ENCODE measurements at regions not wholly inside any gene's neighbourhood (a gene's known extent, or its start where the extent isn't known, plus 50 kb on each side); places are given as distances from the start of the nearest gene placed in this dataset.
"Not testable (repeated sequence)": the region's sequence is repeated elsewhere in the genome, so short reads cannot be mapped to it uniquely, and the experiment has no call there.

GRCh38 chr7:130789436-130789835, 55.4 kb upstream of the KLF14 start:
- DNase-seq (ENCODE audit: low spot score), result no peak

- DNase-seq (ENCODE audit: low spot score), result peak; percentile 78
Measured at GRCh38 chr7:130791746-130792145, 57.7 kb upstream of the KLF14 start.

- DNase-seq (ENCODE audit: low spot score), result peak; percentile 51
Measured at GRCh38 chr7:130793855-130794618, 60.0 kb upstream of the KLF14 start.

- DNase-seq (ENCODE audit: low spot score), result no peak
Measured at GRCh38 chr7:130794619-130794922, 60.6 kb upstream of the KLF14 start.

GRCh38 chr7:130796425-130796824, 62.4 kb upstream of the KLF14 start:
- DNase-seq (ENCODE audit: low spot score), result not testable (repeated sequence)

GRCh38 chr7:130803127-130803526, 69.1 kb upstream of the KLF14 start:
- DNase-seq (ENCODE audit: low spot score), result no peak

GRCh38 chr7:130804220-130804619, 70.2 kb upstream of the KLF14 start:
- no peak for DNase-seq (ENCODE audit: low spot score)

GRCh38 chr7:130812819-130813218, 78.8 kb upstream of the KLF14 start:
- DNase-seq (ENCODE audit: low spot score), result not testable (repeated sequence)

GRCh38 chr7:130814778-130815335, 80.8 kb upstream of the KLF14 start:
- DNase-seq (ENCODE audit: low spot score), result no peak

GRCh38 chr7:130818056-130818455, 84.0 kb upstream of the KLF14 start:
- no peak for DNase-seq (ENCODE audit: low spot score)

- no peak for DNase-seq (ENCODE audit: low spot score)
Measured at GRCh38 chr7:130821864-130822263, 87.9 kb upstream of the KLF14 start.

GRCh38 chr7:130822642-130823041, 88.6 kb upstream of the KLF14 start:
- no peak for DNase-seq (ENCODE audit: low spot score)

GRCh38 chr7:130823060-130823459, 89.1 kb upstream of the KLF14 start:
- no peak for DNase-seq (ENCODE audit: low spot score)

GRCh38 chr7:130825819-130826218, 91.8 kb upstream of the KLF14 start:
- no peak for DNase-seq (ENCODE audit: low spot score)

- DNase-seq (ENCODE audit: low spot score), result no peak
Measured at GRCh38 chr7:130829415-130829814, 95.4 kb upstream of the KLF14 start.

GRCh38 chr7:130831322-130831721, 97.3 kb upstream of the KLF14 start:
- DNase-seq (ENCODE audit: low spot score), result no peak

- peak; percentile 37 for DNase-seq (ENCODE audit: low spot score)
Measured at GRCh38 chr7:130831817-130832481, 97.9 kb upstream of the KLF14 start.

GRCh38 chr7:130838738-130839137, 104.7 kb upstream of the KLF14 start:
- no peak for DNase-seq (ENCODE audit: low spot score)

GRCh38 chr7:130840599-130840998, 106.6 kb upstream of the KLF14 start:
- DNase-seq (ENCODE audit: low spot score), result no peak

- no peak for DNase-seq (ENCODE audit: low spot score)
Measured at GRCh38 chr7:130841416-130841815, 107.4 kb upstream of the KLF14 start.

- no peak for DNase-seq (ENCODE audit: low spot score)
Measured at GRCh38 chr7:130843703-130844102, 109.7 kb upstream of the KLF14 start.

GRCh38 chr7:130844811-130845580, 111.0 kb upstream of the KLF14 start:
- no peak for DNase-seq (ENCODE audit: low spot score)

- DNase-seq (ENCODE audit: low spot score), result no peak
Measured at GRCh38 chr7:130845581-130846085, 111.6 kb upstream of the KLF14 start.

All from globus pallidus (tissue), 1 donor.